ENCODE measurements at regions not wholly inside any gene's neighbourhood (a gene's known extent, or its start where the extent isn't known, plus 50 kb on each side); places are given as distances from the start of the nearest gene placed in this dataset.

DNA sequence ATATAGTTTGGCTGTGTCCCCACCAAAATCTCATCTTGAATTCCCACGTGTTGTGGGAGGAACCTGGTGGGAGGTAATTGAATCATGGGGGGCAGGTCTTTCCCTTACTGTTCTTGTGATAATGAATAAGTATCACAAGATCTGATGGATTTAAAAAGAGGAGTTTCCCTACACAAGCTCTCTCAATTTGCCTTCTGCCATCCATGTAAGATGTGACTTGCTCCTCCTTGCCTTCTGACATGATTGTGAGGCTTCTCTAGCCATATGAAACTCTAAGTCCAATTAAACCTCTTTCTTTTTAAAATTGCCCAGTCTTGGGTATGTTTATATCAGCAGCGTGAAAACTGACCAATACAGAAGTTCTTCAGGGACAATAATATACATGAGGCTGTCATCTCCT, 425.1 kb downstream of the PABPC4L start:
- DNase-seq (ENCODE audit: low spot score) (no peak), ATAC-seq (no peak)

DNA sequence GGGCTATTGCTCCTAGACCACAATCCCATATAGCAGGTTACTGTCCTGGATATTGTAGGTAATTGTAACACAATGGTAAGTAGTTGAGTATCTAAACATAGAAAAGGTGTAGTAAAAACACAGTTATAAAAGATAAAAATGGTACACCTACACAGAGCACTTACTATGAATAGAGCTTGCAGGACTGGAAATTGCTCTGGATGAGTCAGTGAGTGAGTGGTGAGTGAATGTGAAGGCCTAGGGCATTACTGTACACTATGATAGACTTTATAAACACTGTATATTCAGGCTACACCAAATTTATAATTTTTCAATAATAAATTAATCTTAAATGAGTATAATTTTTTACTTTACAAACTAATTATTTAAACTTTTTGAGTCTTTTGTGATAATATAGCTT, 425.7 kb downstream of the PABPC4L start:
- no peak for DNase-seq (ENCODE audit: low spot score)
- no peak for ATAC-seq

DNA sequence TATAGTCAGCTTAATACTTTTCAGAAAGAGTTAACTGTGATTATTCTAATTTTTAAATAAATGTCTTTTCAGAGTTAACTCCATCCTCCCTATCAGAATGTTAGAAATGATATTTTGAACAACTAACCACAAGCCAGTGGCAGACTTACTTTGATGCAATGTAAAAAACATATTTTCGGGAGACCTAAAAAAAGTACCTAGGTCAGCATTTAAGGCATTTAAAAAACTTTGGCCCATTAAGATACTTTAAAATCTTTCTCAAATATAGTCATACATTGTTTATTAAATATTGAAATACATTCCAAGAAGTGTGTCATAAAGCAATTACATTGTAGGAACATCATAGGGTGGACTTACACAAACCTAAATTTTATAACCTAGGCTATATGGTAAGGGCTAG, 426.1 kb downstream of the PABPC4L start:
- ATAC-seq (no peak), DNase-seq (ENCODE audit: low spot score) (no peak)

DNA sequence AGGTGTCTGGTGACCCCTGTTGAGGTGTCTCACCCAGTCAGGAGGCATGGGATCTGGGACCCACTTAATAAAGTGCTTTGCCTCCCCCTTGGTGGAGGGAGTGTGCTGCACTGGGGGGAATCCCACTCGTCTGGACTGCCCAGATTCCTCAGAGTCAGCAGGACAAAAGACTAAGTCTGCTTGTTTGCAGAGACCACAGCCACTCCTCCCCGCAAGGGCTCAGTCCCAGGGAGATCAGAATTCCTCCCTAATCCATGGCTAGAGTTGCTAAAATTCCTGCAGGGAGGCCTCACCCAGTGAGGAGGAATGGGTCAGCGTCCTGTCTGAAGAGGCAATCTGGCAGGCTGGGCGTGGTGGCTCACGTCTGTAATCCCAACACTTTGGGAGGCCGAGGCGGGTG, 442.2 kb downstream of the PABPC4L start:
- no peak for ATAC-seq
- no peak for DNase-seq (ENCODE audit: low spot score)

DNA sequence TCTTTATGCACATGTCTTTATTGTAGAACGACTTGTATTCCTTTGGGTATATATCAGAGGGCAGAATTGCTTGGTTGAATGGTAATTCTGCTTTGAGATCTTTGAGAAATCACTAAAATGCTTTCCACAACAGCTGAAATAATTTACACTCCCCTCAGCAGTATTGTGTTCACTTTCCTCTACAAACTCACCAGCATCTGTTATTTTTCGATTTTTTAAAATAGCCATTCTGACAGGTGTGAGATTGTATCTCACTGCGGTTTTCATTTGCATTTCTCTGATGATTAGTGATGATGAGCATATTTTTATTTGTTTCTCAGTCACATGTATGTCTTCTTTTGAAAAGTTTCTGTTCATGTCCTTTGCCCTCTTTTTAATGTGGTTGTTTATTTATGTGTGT, 459.8 kb downstream of the PABPC4L start:
- ATAC-seq (no peak), DNase-seq (ENCODE audit: low spot score) (no peak)

DNA sequence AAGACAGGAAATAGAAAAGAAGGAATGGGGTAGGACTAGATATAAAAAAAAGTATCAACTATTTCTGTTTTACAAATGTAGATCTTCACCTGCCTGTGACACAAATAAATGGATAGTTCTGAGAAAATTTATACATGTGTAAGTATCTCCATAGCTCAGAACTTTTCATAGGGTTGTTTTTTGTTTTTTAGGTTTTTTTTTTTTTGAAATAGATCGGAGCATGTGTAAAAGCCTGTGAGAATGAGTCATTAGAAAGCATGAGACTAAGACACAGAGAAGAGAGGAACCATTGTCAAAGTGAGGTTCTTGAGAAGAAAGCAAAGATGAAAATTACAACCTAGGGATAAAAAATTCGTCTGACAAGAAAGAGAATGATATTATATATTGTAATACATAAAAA, 481.6 kb downstream of the PABPC4L start:
- ATAC-seq, result no peak

DNA sequence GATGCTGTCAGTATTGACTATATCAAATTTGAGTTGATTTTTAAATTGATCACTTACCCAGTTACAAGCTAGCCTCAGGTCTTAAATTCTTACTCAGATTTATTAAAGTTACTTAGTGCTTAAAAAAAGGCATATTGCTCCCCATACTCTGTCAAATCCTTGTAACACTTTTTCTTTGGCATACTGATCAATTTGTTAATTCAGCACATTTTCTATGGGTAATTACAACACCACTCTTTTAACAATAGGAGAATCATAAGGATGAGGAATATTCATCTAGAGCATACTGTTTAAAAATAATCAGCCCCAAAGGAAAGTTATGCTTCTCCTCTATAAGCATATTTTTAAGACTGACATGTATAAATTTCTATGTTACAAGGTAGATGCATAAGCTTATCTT, 482.5 kb downstream of the PABPC4L start:
- ATAC-seq, result no peak
- DNase-seq (ENCODE audit: low spot score), result no peak

More for the DNA sequence above, 481.6 kb downstream of the PABPC4L start:
- DNase-seq (ENCODE audit: low spot score), result no peak

DNA sequence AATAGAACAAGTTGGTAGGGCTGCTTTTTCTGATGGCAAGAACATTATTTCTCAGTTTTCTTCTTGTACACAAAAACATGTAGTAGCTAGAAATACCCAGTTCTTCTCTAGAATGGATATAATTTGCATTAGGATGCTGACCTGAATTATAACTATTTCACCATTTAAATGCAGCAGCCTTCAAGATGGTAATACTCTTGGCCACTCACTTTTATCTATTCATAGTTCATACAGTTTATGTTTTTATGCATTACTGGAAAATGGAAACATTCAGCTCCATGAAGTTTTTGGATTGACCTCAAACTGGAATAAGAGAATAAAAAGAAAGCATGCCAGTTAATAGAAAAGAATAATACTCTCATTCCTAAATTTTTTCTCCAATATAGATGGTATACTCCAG, 487.4 kb downstream of the PABPC4L start:
- DNase-seq (ENCODE audit: low spot score) (no peak), ATAC-seq (no peak)

DNA sequence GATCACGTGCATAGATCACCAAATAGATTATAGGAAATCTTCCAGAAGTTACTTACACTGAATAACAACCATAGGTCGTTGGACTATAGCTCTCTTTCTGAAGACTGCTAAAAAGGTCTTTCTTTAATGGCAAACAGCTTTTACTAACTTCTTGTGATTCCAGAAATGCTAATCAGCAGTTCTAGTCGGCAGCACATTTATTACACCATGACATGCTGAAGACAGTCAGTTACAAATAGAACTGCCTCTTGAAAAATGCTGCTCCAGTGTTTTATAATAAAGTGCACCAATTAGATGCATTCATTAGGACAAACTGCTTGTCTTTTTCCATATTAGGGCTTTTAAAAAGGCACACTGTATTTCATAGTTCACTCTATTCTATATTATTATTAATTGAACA, 488.2 kb downstream of the PABPC4L start:
- ATAC-seq (no peak), DNase-seq (ENCODE audit: low spot score) (no peak)

DNA sequence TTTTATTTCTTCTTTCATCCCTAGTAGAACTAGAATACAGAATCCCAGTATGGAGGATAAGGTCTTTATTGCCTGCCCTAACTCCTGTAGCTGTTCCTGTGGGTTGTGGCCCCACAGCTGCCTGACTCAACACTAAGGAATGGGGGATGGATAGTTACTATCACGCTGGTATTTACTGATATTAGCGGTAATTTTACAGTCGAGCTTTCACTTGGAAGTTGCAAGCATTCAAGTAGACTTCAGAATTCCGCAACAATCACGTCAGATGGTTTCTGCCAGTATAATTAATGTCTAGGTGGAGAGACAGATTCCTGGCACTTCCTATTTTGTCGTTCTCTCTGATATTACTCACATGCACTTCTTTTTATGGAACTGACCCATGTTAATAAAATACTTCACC, 489.8 kb downstream of the PABPC4L start:
- DNase-seq (ENCODE audit: low spot score) (no peak), ATAC-seq (no peak)

DNA sequence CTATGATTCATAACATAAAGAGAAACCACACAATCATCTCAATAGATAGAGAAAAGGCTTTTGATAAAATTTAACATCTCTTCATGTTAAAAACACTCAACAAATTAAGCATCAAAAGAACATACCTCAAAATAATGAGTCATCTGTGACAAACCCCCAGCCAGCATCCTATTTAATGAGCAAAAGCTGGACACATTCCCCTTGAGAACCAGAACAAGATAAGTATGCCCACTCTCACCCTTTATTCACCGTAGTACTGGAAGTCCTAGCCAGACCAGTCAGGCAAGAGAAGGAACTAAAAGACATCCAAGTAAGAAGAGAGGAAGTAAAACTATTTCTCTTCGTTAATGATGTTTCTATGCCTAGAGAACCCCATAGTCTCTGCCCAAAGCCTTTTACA, 507.2 kb downstream of the PABPC4L start:
- no peak for DNase-seq (ENCODE audit: low spot score)
- ATAC-seq, result no peak

DNA sequence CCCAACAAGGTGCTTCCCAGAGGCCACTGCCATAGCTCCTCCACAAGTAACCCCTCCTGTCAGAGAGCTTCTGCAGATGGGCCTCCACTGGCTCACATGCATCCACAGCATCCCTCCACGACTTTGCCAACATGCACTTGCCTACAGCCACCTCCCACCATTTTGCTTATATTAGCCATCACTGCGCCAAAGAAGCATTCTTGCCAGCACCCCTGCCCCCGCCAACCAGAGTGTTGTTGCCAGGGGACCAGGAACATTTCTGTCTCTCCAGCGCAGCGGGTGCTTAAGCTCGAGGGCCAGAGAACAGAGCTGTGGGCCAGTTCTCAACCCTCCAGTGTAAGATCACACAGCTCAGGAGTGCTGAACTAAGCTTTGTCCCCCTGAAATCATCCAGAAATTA, 517.6 kb downstream of the PABPC4L start:
- ATAC-seq (no peak), DNase-seq (ENCODE audit: low spot score) (no peak)

DNA sequence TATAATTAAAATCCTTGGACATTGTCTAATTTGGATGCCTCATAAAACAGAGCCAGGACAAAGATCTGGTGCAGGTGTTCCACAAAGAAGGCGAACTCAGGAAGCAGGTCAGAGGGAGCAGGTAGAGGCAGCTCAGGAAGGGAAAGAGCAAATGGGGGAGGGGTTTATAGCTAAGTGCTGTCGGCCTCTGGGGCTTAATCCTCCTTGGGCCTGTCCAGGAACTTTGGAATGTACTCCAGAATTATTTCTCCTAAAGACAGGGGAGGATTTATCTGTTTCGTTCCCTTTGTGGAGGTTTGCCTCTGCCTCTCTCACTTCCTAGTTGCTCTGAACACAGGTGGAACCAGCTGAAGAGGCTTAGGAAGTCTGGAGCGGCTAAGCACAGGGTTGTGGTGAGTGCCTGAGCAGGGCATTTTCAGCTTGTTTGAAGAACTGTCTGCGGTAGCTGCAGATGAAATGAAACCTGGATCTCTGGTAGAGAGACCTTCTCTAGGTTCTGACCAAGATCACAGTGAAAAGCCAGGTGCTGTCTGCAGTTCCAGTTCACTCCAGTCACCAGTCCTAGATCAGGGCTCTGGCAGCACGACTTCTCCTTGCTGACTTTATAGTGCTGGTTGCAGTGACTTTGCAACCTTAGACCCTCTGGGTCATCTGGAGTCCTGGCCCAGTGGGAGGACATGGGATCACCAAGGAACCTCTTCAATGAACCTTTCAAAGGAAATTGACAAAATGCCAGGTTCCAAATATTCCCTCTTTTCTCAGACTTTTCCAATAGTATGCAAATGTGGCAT, 519.2 kb downstream of the PCDH10 start:
- ATAC-seq, result no peak

DNA sequence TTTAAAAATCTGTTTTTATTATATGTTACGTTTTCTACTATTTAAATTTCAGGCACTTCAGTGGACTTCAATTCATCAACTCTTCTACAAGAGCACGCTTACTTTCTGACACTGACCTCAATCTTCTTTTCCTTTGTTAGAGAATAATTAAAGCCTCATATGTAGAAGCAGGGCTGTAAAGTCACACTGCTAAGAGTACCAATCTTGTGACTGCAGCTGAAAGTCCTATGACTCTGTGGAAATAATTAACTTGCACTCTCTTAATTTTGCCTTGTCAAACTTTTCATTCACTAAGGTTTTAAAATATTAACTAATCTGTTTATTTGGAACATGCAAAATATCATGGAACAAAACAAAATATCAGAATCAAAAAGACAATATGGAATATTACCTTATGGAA, 498.1 kb downstream of the PCDH10 start:
- ATAC-seq, result no peak
- no peak for DNase-seq (ENCODE audit: low spot score)

More for the DNA sequence above, 519.2 kb downstream of the PCDH10 start:
- DNase-seq (ENCODE audit: low spot score), result no peak

DNA sequence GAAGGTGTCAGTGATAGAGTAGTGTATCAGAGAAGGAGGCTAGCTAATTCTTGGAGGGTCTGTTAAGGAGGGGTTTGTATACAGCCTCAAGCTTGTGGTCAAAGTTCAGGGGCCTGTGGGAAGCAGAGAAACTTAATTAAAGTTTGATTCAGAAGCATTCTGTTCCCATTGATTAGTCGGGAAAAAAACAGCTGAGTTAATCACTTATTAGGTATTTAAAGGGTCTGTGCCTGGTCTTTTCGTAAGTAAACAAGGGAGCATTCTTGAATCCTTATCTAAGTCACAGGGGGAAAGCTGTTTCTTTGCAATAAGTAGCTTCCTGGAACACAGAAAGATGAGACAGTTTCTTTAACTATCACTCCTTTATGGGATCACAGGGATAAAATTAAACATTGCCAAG, 492.1 kb downstream of the PCDH10 start:
- no peak for DNase-seq (ENCODE audit: low spot score)
- ATAC-seq, result no peak

DNA sequence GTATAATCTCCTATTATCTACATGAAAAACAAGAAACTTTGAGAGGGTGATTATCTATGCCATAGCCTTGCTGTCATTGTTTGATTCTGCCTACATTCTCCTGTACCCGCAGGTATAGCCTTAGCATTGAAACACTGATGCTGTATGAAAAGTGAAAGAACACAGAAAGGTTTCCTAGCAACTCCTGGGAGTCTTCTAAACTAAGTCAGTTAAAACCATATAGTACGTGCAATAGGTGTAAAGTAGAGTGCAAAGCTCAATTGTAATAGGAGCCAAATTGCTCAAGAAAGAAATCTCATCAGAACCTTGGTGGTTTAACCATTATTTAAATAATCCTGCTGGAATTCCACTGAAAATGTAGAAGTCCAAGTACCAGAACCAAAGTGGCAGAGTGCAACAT, 489.7 kb downstream of the PCDH10 start:
- DNase-seq (ENCODE audit: low spot score), result no peak
- no peak for ATAC-seq

DNA sequence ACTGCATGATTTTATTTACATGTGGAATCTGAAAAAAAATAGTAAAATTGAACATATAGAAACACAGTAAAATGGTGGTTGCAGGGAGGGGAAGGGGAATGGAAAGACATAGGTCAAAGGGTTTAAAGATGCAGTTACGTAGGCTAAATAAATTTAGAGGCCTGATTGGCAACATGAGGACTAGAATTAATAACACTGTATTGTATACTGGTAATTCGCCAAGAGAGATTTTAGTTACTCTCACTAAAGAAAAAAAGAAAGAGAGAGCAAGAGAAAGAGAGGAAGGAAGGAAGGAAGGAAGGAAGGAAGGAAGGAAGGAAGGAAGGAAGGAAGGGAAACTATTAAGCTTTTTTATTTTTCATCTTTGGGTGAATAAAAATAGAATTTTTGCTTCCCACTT, 488.1 kb downstream of the PCDH10 start:
- ATAC-seq (no peak), DNase-seq (ENCODE audit: low spot score) (no peak)

DNA sequence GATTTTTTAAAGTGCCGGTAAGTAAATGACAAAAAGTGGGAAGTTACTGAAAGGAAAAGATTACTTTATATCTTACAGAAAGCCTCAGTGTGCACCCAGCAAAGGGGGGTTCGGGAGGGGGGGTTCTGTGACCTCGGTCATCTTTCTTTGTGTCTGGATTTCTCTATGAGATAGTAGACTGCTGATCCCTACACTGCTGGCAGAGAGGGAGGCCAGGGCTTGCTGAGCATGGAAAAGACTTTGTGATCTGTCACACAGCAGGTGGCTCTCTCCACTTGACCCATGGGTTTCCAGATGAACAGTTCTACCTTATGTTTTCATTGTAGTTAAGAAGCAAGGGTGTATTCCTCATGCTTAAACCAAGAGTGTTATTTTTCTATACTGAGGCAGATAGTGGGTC, 475.6 kb downstream of the PCDH10 start:
- ATAC-seq, result no peak
- no peak for DNase-seq (ENCODE audit: low spot score)

DNA sequence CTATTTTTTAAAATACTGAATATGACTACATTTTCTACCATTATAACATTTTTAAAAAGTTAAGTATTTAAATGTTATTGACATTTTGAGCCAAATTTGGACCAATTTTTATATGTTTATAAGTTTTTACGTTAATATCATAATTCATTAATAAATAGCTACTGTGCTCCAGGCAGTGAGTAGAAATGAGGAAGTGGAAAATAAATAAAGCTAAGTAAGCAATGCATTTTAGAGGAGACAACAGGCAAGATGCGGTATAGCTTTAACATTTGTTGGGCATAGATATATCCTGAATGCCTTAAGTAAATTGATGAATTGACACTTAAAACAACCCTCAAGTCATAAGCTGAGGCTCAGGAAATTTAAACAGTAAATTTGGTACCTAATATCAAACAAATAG, 474.8 kb downstream of the PCDH10 start:
- ATAC-seq, result no peak
- DNase-seq (ENCODE audit: low spot score), result no peak

DNA sequence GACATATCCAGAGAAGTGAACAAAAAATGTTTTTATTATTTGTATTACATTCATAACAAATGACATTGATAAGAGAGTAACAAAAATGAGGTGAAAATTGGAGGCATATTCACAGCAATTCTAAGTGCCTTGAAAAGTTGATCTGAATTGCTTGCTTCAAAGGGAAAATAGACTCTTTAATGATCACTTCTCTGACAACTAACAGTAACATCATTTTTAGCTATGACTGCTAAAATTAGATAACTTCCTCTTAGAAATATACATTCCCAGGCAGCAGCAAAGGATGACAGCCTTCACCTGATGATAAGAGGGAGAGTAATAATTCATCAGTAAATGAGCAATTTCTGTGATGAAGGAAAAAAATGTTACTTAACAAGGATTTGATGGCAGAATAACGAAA, 472.5 kb downstream of the PCDH10 start:
- ATAC-seq, result no peak

DNA sequence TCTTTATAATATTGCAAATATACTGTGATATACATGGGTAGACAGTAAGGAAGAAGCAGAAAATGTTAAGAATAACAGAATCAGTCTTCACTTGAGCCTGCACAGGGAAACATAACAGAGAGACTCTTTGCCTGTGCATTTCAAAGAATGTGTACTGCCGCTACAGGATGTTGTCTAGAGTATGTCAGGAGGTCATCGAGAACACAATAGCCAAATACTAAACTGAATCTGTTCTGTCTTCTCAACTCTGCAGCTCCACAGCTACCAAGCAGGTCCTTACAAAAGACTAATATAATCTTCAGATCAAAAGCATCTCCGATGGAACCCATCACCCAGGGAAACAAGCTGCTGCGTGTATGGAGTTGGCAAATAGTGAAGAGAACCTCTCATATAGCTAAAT, 471.5 kb downstream of the PCDH10 start:
- no peak for DNase-seq (ENCODE audit: low spot score)
- ATAC-seq, result no peak

More for the DNA sequence above, 472.5 kb downstream of the PCDH10 start:
- DNase-seq (ENCODE audit: low spot score), result no peak

DNA sequence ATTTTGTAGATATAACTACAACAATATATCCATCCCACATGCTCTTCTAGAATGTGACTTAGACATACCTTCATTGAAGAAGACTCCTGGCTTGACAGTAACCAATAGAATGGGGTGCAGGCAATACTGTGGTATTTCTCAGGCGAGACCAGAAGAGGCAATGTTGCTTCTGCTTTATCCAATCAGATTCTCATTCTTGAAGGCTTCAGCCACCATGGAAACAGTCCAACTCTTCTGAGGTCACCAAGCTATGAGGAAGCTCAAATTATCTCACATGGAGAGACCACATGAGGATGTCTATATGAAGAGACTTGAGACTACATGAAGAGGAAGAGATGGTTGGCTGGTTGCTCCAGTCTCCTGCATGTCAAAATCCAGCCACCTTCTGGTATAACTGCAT, 469.9 kb downstream of the PCDH10 start:
- DNase-seq (ENCODE audit: low spot score) (no peak), ATAC-seq (no peak)

DNA sequence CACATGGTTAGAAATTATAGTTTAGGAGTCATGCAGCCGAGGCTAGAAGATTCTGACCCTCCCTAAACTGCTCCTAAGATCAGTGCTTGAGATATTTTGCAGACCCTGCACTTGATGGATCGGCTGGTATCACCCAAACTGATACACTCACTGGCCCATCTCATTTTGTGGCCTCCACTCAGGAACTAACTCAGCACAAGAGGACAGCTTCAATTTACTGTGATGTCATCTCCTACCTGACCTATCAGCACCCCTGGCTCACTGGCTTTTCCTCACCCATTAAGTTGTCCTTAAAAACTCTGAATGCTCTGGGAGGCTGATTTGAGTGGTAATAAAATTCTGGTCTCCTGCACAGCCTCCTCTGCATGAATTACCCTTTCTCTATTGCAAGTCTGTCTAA, 450.9 kb downstream of the PCDH10 start:
- no peak for ATAC-seq

More for the DNA sequence above, 450.9 kb downstream of the PCDH10 start:
- no peak for DNase-seq (ENCODE audit: low spot score)

Data from left lobe of liver (tissue), 2 donors.